H9 (cell line): ENCODE measurements at regions not wholly inside any gene's neighbourhood (a gene's known extent, or its start where the extent isn't known, plus 50 kb on each side); places are given as distances from the start of the nearest gene placed in this dataset.

Experiments
- DNase-seq: peaks from one replicate; pipeline ENCODE4 v3.0.0-alpha.2; 2017
- H2AFZ ChIP-seq: one replicate; pipeline ENCODE4 v1.6.1; 2013; ENCODE audit warnings: mild to moderate bottlenecking, low read length, control low read depth, moderate library complexity
- H2AK5ac ChIP-seq: 2 replicates; pipeline ENCODE4 v1.6.1; 2013; ENCODE audit warnings: low read length, control low read depth, mixed read lengths; ENCODE audit not compliant: insufficient read length
- H2BK120ac ChIP-seq: one replicate; pipeline ENCODE4 v1.6.1; 2013; ENCODE audit warnings: low read depth, mild to moderate bottlenecking, low read length, control low read depth, inconsistent platforms; ENCODE audit not compliant: poor library complexity, severe bottlenecking
- H2BK12ac ChIP-seq: 2 replicates; pipeline ENCODE4 v1.6.1; 2013; ENCODE audit warnings: low read length, control low read depth, mixed read lengths, low read depth; ENCODE audit not compliant: insufficient read length
- H2BK15ac ChIP-seq: 2 replicates; pipeline ENCODE4 v1.6.1; 2013; ENCODE audit warnings: low read depth, low read length, control low read depth
- H2BK20ac ChIP-seq: one replicate; pipeline ENCODE4 v1.6.1; 2013; ENCODE audit warnings: low read depth, mild to moderate bottlenecking, low read length, control low read depth, inconsistent platforms; ENCODE audit not compliant: poor library complexity, severe bottlenecking
- H2BK5ac ChIP-seq: 2 replicates; pipeline ENCODE4 v1.6.1; 2013; ENCODE audit warnings: low read length, control low read depth, mixed read lengths; ENCODE audit not compliant: insufficient read length
- H3K14ac ChIP-seq: 2 replicates; pipeline ENCODE4 v1.6.1; 2013; ENCODE audit warnings: low read length, control low read depth; ENCODE audit not compliant: insufficient read depth
- H3K18ac ChIP-seq: 2 replicates; pipeline ENCODE4 v1.6.1; 2013; ENCODE audit warnings: low read depth, mild to moderate bottlenecking, mixed read lengths, low read length, control low read depth; ENCODE audit not compliant: insufficient read length
- H3K23ac ChIP-seq: 2 replicates; pipeline ENCODE4 v1.6.1; 2013; ENCODE audit warnings: low read length, control low read depth, mixed read lengths, low read depth; ENCODE audit not compliant: insufficient read length
- H3K23me2 ChIP-seq: 2 replicates; pipeline ENCODE4 v1.6.1; 2013; ENCODE audit warnings: low read depth, mild to moderate bottlenecking, mixed read lengths, low read length, control low read depth; ENCODE audit not compliant: insufficient read length, poor library complexity, severe bottlenecking
- H3K27ac ChIP-seq: 2 replicates; pipeline ENCODE4 v1.5.1; 2013; ENCODE audit warnings: low read length, control low read depth, mixed read lengths, low read depth; ENCODE audit not compliant: insufficient read length
- H3K27me3 ChIP-seq: 2 replicates; pipeline ENCODE4 v1.6.1; 2013; ENCODE audit warnings: low read length, control low read depth, inconsistent platforms; ENCODE audit not compliant: insufficient read depth
- H3K4ac ChIP-seq: 2 replicates; pipeline ENCODE4 v1.6.1; 2013; ENCODE audit warnings: low read depth, mild to moderate bottlenecking, control low read depth, inconsistent platforms, low read length, moderate library complexity
- H3K4me1 ChIP-seq: 2 replicates; pipeline ENCODE4 v1.6.1; 2013; ENCODE audit warnings: low read length, control low read depth, inconsistent platforms; ENCODE audit not compliant: insufficient read depth
- H3K4me2 ChIP-seq: 2 replicates; pipeline ENCODE4 v1.6.1; 2013; ENCODE audit warnings: low read length, control low read depth, mixed read lengths; ENCODE audit not compliant: insufficient read length, insufficient read depth
- H3K56ac ChIP-seq: 2 replicates; pipeline ENCODE4 v1.6.1; 2013; ENCODE audit warnings: low read depth, mild to moderate bottlenecking, mixed read lengths, low read length, control low read depth; ENCODE audit not compliant: insufficient read length
- H3K79me1 ChIP-seq: 2 replicates; pipeline ENCODE4 v1.6.1; 2013; ENCODE audit warnings: low read depth, mild to moderate bottlenecking, moderate library complexity, low read length, control low read depth, inconsistent platforms; ENCODE audit not compliant: insufficient read depth, poor library complexity, severe bottlenecking
- H3K79me2 ChIP-seq: 2 replicates; pipeline ENCODE4 v1.6.1; 2013; ENCODE audit warnings: low read length, control low read depth, inconsistent platforms; ENCODE audit not compliant: insufficient read depth
- H3K9ac ChIP-seq: 2 replicates; pipeline ENCODE4 v1.6.1; 2013; ENCODE audit warnings: low read length, control low read depth, mixed read lengths; ENCODE audit not compliant: insufficient read length; ENCODE audit errors: extremely low read depth
- H3K9me3 ChIP-seq: one replicate; pipeline ENCODE4 v1.6.1; 2013; ENCODE audit warnings: low read depth, low read length, inconsistent platforms; ENCODE audit not compliant: control insufficient read depth
- H3T11ph ChIP-seq: one replicate; pipeline ENCODE4 v1.6.1; 2013; ENCODE audit warnings: mild to moderate bottlenecking, low read length, control low read depth, inconsistent platforms
- H4K20me1 ChIP-seq: one replicate; pipeline ENCODE4 v1.6.1; 2013; ENCODE audit not compliant: control insufficient read depth, insufficient read length, insufficient read depth
- H4K5ac ChIP-seq: 2 replicates; pipeline ENCODE4 v1.6.1; 2013; ENCODE audit warnings: low read depth, mild to moderate bottlenecking, mixed read lengths, low read length, control low read depth; ENCODE audit not compliant: insufficient read length
- H4K8ac ChIP-seq: replicated peaks from 2 replicates; pipeline ENCODE4 v1.6.1; 2013; ENCODE audit warnings: low read length, control low read depth, mixed read lengths, low read depth; ENCODE audit not compliant: insufficient read length
- H4K91ac ChIP-seq: 2 replicates; pipeline ENCODE4 v1.6.1; 2013; ENCODE audit warnings: low read depth, mild to moderate bottlenecking, moderate library complexity, mixed read lengths, low read length, control low read depth; ENCODE audit not compliant: insufficient read length
- H3K27ac Mint-ChIP-seq, 3 experiments: 2 replicates in 2 of 3; 3 replicates in 1 of 3; pipeline ENCODE4 v1.8.0; 2020 to 2021; ENCODE audit warnings: mixed read lengths in 3 of 3, mild to moderate bottlenecking in 1 of 3, moderate library complexity in 1 of 3
- H3K27me3 Mint-ChIP-seq: 2 replicates; pipeline ENCODE4 v1.8.0; 2021; ENCODE audit warnings: low read depth, mild to moderate bottlenecking, moderate library complexity, mixed read lengths
- H3K36me3 Mint-ChIP-seq, 3 experiments: 2 replicates in 2 of 3; 3 replicates in 1 of 3; pipeline ENCODE4 v1.8.0; 2020 to 2021; ENCODE audit warnings: low read depth in 3 of 3, mixed read lengths in 3 of 3; ENCODE audit not compliant: insufficient read depth in 1 of 3
- H3K4me1 Mint-ChIP-seq, 2 experiments: 2 replicates each; pipeline ENCODE4 v1.8.0; 2020; ENCODE audit warnings: mixed read lengths in 2 of 2
- H3K4me3 Mint-ChIP-seq, 2 experiments: 2 replicates in 1 of 2; 3 replicates in 1 of 2; pipeline ENCODE4 v1.8.0; 2020 to 2021; ENCODE audit warnings: mild to moderate bottlenecking in 2 of 2, mixed read lengths in 2 of 2, moderate library complexity in 1 of 2
- H3K9me3 Mint-ChIP-seq, 2 experiments: 2 replicates in 1 of 2; 3 replicates in 1 of 2; pipeline ENCODE4 v1.8.0; 2020; ENCODE audit warnings: mild to moderate bottlenecking in 2 of 2, mixed read lengths in 2 of 2, moderate library complexity in 1 of 2
- WGBS: extraction: QIAGEN DNeasy Blood & Tissue Kit; methylation state at CpG from one replicate; pipeline ENCODE4 v1.1.7; 2013; ENCODE audit warnings: missing lambda C conversion rate, low lambda C conversion rate, mixed read lengths; ENCODE audit not compliant: insufficient read length; ENCODE audit errors: extremely low coverage; 5-methylcytosine and 5-hydroxymethylcytosine counted together
- TF ChIP-seq, protein P1 (sequence below): fragments of 200-600 bp; sonication (generic); conservative IDR thresholded peaks from 3 replicates; pipeline ENCODE4 v1.8.0; 2021; ENCODE audit warnings: antibody characterized with exemption, mild to moderate bottlenecking

GRCh38 chr1:14310476-14310875, 288.0 kb upstream of the KAZN start:
- Mint-ChIP-seq H3K27me3 (peaks cover 9% of the 10 kb centered on the region), H3K36me3 (0 out of 7 replicates have a peak, but pooled peaks cover 0 to 4% (median 0%) of the 10 kb centered on the region in 3 experiments), H3K4me1 (no peaks in the 10 kb centered on the region), H3K4me3 (no peak overlapping the region), H3K27ac (no peak overlapping the region), H3K9me3 (peaks cover 3 to 5% of the 10 kb centered on the region in 2 experiments; a peak in 3 of 5 replicates)
- Histone ChIP-seq H3K79me1 (no peaks in the 10 kb centered on the region), H3T11ph (no peak overlapping the region), H3K79me2 (no peaks in the 10 kb centered on the region), H2BK15ac (no peak overlapping the region), H2AFZ (no peak overlapping the region), H2BK12ac (no peak overlapping the region), H4K91ac (no peak overlapping the region), H3K14ac (no peak overlapping the region), H2AK5ac (no peak overlapping the region), H2BK120ac (no peak overlapping the region), H3K23me2 (no peaks in the 10 kb centered on the region), H3K18ac (no peak overlapping the region), H3K56ac (no peak overlapping the region), H4K20me1 (no peaks in the 10 kb centered on the region), H3K23ac (no peak overlapping the region), H3K4me2 (no peak overlapping the region), H3K4me1 (no peaks in the 10 kb centered on the region), H2BK20ac (no peak overlapping the region), H3K27ac (no peak overlapping the region), H2BK5ac (no peak overlapping the region), H3K27me3 (no peaks in the 10 kb centered on the region), H3K9ac (no peak overlapping the region), H3K4ac (no peak overlapping the region), H4K8ac (no peak overlapping the region), H4K5ac (no peak overlapping the region), H3K9me3 (no peaks in the 10 kb centered on the region)
- TF ChIP-seq, protein P1, sequence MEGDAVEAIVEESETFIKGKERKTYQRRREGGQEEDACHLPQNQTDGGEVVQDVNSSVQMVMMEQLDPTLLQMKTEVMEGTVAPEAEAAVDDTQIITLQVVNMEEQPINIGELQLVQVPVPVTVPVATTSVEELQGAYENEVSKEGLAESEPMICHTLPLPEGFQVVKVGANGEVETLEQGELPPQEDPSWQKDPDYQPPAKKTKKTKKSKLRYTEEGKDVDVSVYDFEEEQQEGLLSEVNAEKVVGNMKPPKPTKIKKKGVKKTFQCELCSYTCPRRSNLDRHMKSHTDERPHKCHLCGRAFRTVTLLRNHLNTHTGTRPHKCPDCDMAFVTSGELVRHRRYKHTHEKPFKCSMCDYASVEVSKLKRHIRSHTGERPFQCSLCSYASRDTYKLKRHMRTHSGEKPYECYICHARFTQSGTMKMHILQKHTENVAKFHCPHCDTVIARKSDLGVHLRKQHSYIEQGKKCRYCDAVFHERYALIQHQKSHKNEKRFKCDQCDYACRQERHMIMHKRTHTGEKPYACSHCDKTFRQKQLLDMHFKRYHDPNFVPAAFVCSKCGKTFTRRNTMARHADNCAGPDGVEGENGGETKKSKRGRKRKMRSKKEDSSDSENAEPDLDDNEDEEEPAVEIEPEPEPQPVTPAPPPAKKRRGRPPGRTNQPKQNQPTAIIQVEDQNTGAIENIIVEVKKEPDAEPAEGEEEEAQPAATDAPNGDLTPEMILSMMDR: no peak
- no CpG with 5 or more reads among the region's 9 CpGs for WGBS
- no peak for DNase-seq
